Mucosa of stomach (tissue), 1 donor: ENCODE measurements at regions not wholly inside any gene's neighbourhood (a gene's known extent, or its start where the extent isn't known, plus 50 kb on each side); places are given as distances from the start of the nearest gene placed in this dataset.

ENCODE experiments used
- H3K27me3 ChIP-seq: one replicate; pipeline ENCODE4 v1.7.0; 2013; ENCODE audit warnings: mild to moderate bottlenecking, low read length; ENCODE audit not compliant: control insufficient read depth, insufficient read depth
- H3K36me3 ChIP-seq: one replicate; pipeline ENCODE4 v1.7.0; 2013; ENCODE audit warnings: low read length; ENCODE audit not compliant: control insufficient read depth, insufficient read depth
- H3K4me1 ChIP-seq: one replicate; pipeline ENCODE4 v1.7.0; 2013; ENCODE audit warnings: mild to moderate bottlenecking, low read length; ENCODE audit not compliant: control insufficient read depth, insufficient read depth
- H3K4me3 ChIP-seq: one replicate; pipeline ENCODE4 v1.7.0; 2013; ENCODE audit warnings: low read length
- H3K9ac ChIP-seq: one replicate; pipeline ENCODE4 v1.7.0; 2013; ENCODE audit warnings: mild to moderate bottlenecking, low read length, moderate library complexity
- H3K9me3 ChIP-seq: one replicate; pipeline ENCODE4 v1.7.0; 2013; ENCODE audit warnings: mild to moderate bottlenecking, low read length, moderate library complexity; ENCODE audit not compliant: control insufficient read depth
- donor health status: Pancreatic carcinoma.

GRCh38 chr1:82346141-82346540 is 545.4 kb downstream of the ADGRL2 start:
- Histone ChIP-seq H3K27me3 (no peaks in the 10 kb centered on the region), H3K9ac (no peak overlapping the region)

GRCh38 chr1:82343381-82343780 is 542.6 kb downstream of the ADGRL2 start:
- Histone ChIP-seq H3K27me3 (no peaks in the 10 kb centered on the region), H3K4me3 (no peak overlapping the region), H3K4me1 (no peaks in the 10 kb centered on the region), H3K9ac (no peak overlapping the region), H3K9me3 (no peaks in the 10 kb centered on the region), H3K36me3 (no peaks in the 10 kb centered on the region)

More at GRCh38 chr1:82346141-82346540, 545.4 kb downstream of the ADGRL2 start:
- Histone ChIP-seq H3K36me3 (no peaks in the 10 kb centered on the region), H3K4me3 (no peak overlapping the region), H3K4me1 (no peaks in the 10 kb centered on the region), H3K9me3 (no peaks in the 10 kb centered on the region)

- no peaks in the 10 kb centered on the region for H3K4me1 ChIP-seq
- H3K36me3 ChIP-seq, result no peaks in the 10 kb centered on the region
- no peaks in the 10 kb centered on the region for H3K9me3 ChIP-seq
- no peaks in the 10 kb centered on the region for H3K27me3 ChIP-seq
- no peak overlapping the region for H3K9ac ChIP-seq
- no peak overlapping the region for H3K4me3 ChIP-seq
These were observed 536.9 kb downstream of the ADGRL2 start for GRCh38 chr1:82337635-82338034.

- H3K27me3 ChIP-seq, result no peaks in the 10 kb centered on the region
- peaks cover 6% of the 10 kb centered on the region for H3K4me1 ChIP-seq
- H3K9ac ChIP-seq, result no peak overlapping the region
- H3K4me3 ChIP-seq, result no peak overlapping the region
- H3K36me3 ChIP-seq, result no peaks in the 10 kb centered on the region
- no peaks in the 10 kb centered on the region for H3K9me3 ChIP-seq
These were observed 529.6 kb downstream of the ADGRL2 start for GRCh38 chr1:82330330-82330729.

GRCh38 chr1:82329226-82329625 is 528.5 kb downstream of the ADGRL2 start:
- H3K36me3 ChIP-seq, result no peaks in the 10 kb centered on the region
- H3K4me3 ChIP-seq, result no peak overlapping the region
- no peaks in the 10 kb centered on the region for H3K27me3 ChIP-seq
- peaks cover 6% of the 10 kb centered on the region for H3K4me1 ChIP-seq
- H3K9ac ChIP-seq, result no peak overlapping the region
- H3K9me3 ChIP-seq, result no peaks in the 10 kb centered on the region

- Histone ChIP-seq H3K9me3 (no peaks in the 10 kb centered on the region), H3K27me3 (no peaks in the 10 kb centered on the region), H3K36me3 (no peaks in the 10 kb centered on the region), H3K4me3 (no peak overlapping the region), H3K4me1 (no peaks in the 10 kb centered on the region), H3K9ac (no peak overlapping the region)
These were observed 522.6 kb downstream of the ADGRL2 start for GRCh38 chr1:82323144-82323841.

- Histone ChIP-seq H3K4me3 (no peak overlapping the region), H3K4me1 (no peaks in the 10 kb centered on the region), H3K27me3 (no peaks in the 10 kb centered on the region), H3K36me3 (no peaks in the 10 kb centered on the region), H3K9ac (no peak overlapping the region), H3K9me3 (no peaks in the 10 kb centered on the region)
These were observed 521.1 kb downstream of the ADGRL2 start for GRCh38 chr1:82321794-82322193.

GRCh38 chr1:82319546-82319945 is 518.8 kb downstream of the ADGRL2 start:
- Histone ChIP-seq H3K36me3 (no peaks in the 10 kb centered on the region), H3K4me3 (no peak overlapping the region), H3K9me3 (no peaks in the 10 kb centered on the region), H3K4me1 (no peaks in the 10 kb centered on the region), H3K9ac (no peak overlapping the region), H3K27me3 (no peaks in the 10 kb centered on the region)

- H3K9ac ChIP-seq, result no peak overlapping the region
- H3K9me3 ChIP-seq, result no peaks in the 10 kb centered on the region
- H3K4me3 ChIP-seq, result no peak overlapping the region
- H3K4me1 ChIP-seq, result no peaks in the 10 kb centered on the region
- H3K36me3 ChIP-seq, result no peaks in the 10 kb centered on the region
- no peaks in the 10 kb centered on the region for H3K27me3 ChIP-seq
These were observed 518.2 kb downstream of the ADGRL2 start for GRCh38 chr1:82318921-82319320.

GRCh38 chr1:82318265-82318664 is 517.5 kb downstream of the ADGRL2 start:
- no peaks in the 10 kb centered on the region for H3K27me3 ChIP-seq
- H3K4me1 ChIP-seq, result no peaks in the 10 kb centered on the region
- H3K9ac ChIP-seq, result no peak overlapping the region

GRCh38 chr1:82317671-82318070 is 516.9 kb downstream of the ADGRL2 start:
- Histone ChIP-seq H3K4me1 (no peaks in the 10 kb centered on the region), H3K36me3 (no peaks in the 10 kb centered on the region), H3K4me3 (no peak overlapping the region), H3K27me3 (no peaks in the 10 kb centered on the region), H3K9me3 (no peaks in the 10 kb centered on the region), H3K9ac (no peak overlapping the region)

More at GRCh38 chr1:82318265-82318664, 517.5 kb downstream of the ADGRL2 start:
- Histone ChIP-seq H3K36me3 (no peaks in the 10 kb centered on the region), H3K4me3 (no peak overlapping the region), H3K9me3 (no peaks in the 10 kb centered on the region)

GRCh38 chr1:82299656-82300055 is 498.9 kb downstream of the ADGRL2 start:
- H3K9ac ChIP-seq, result no peak overlapping the region
- no peaks in the 10 kb centered on the region for H3K9me3 ChIP-seq
- H3K4me3 ChIP-seq, result no peak overlapping the region
- no peaks in the 10 kb centered on the region for H3K4me1 ChIP-seq
- H3K27me3 ChIP-seq, result no peaks in the 10 kb centered on the region
- no peaks in the 10 kb centered on the region for H3K36me3 ChIP-seq

GRCh38 chr1:82299056-82299455 is 498.3 kb downstream of the ADGRL2 start:
- Histone ChIP-seq H3K27me3 (no peaks in the 10 kb centered on the region), H3K4me1 (no peaks in the 10 kb centered on the region), H3K4me3 (no peak overlapping the region), H3K9ac (no peak overlapping the region), H3K36me3 (no peaks in the 10 kb centered on the region), H3K9me3 (no peaks in the 10 kb centered on the region)
